Endothelial cell of umbilical vein (primary cell): ENCODE measurements at regions not wholly inside any gene's neighbourhood (a gene's known extent, or its start where the extent isn't known, plus 50 kb on each side); places are given as distances from the start of the nearest gene placed in this dataset.

Experiments
- BruUV-seq: library from RNA; stranded (reverse); fragments of 400-500 nt; replicated peaks from 2 replicates; lab custom pipeline; 2021; lab: Mats Ljungman, UMichigan
- CTCF ChIA-PET: fragments of 300-600, 350-600 bp; sonication (Branson Sonifier 250); formaldehyde crosslinking; loops from one replicate; lab custom pipeline; 2021; ENCODE audit warnings: antibody characterized with exemption, inconsistent platforms; lab: Charles Lee
- POLR2A ChIA-PET: fragments of 300-600, 350-600 bp; sonication (Branson Sonifier 250); formaldehyde crosslinking; loops from one replicate; lab custom pipeline; 2021; ENCODE audit warnings: antibody characterized with exemption, inconsistent platforms; lab: Charles Lee
- DNase-seq: peaks from one replicate; pipeline ENCODE4 v3.0.0-alpha.2; 2011; ENCODE audit warnings: low read depth, low spot score
- FAIRE-seq: peaks from 2 replicates; lab custom pipeline; 2011; peaks lifted over from hg19 to GRCh38; lab: Jason Lieb, UNC
- H2AFZ ChIP-seq: 2 replicates; pipeline ENCODE4 v1.6.0; 2012; ENCODE audit warnings: low read depth, low read length, control low read depth, inconsistent platforms
- H3K27ac ChIP-seq: 2 replicates; pipeline ENCODE4 v1.5.1; 2011; ENCODE audit warnings: low read depth, mild to moderate bottlenecking, control low read depth, low read length, moderate library complexity; ENCODE audit not compliant: insufficient read depth
- H3K27me3 ChIP-seq, 2 experiments: 2 replicates each; pipeline versions ENCODE4 v1.6.0 to v1.6.1; 2011; ENCODE audit warnings: low read length in 2 of 2, mixed read lengths in 1 of 2; ENCODE audit not compliant: control insufficient read depth in 2 of 2, insufficient read depth in 2 of 2
- H3K36me3 ChIP-seq, 2 experiments: 2 replicates in 1 of 2; 3 replicates in 1 of 2; pipeline ENCODE4 v1.5.1; 2011; ENCODE audit warnings: low read length in 2 of 2, mild to moderate bottlenecking in 1 of 2, moderate library complexity in 1 of 2; ENCODE audit not compliant: control insufficient read depth in 2 of 2, insufficient read depth in 2 of 2; ENCODE audit errors: extremely low read depth in 1 of 2
- H3K4me1 ChIP-seq: 3 replicates; pipeline ENCODE4 v1.5.1; 2011; ENCODE audit warnings: mild to moderate bottlenecking, low read length; ENCODE audit not compliant: control insufficient read depth, insufficient read depth; ENCODE audit errors: extremely low read depth
- H3K4me2 ChIP-seq: 2 replicates; pipeline ENCODE4 v1.6.1; 2011; ENCODE audit warnings: low read length, control low read depth, mixed read lengths; ENCODE audit not compliant: insufficient read depth
- H3K4me3 ChIP-seq, 3 experiments: fragments of 200-600 bp in 1 of 3; sonication (generic), shearing (Covaris generic) in 1 of 3; replicated peaks in 1 of 3; 2 replicates each; pipeline ENCODE4 v1.5.1; 2011 to 2016; ENCODE audit warnings: control low read depth in 3 of 3, low read length in 3 of 3, mild to moderate bottlenecking in 2 of 3, inconsistent platforms in 1 of 3, low read depth in 1 of 3, moderate library complexity in 1 of 3; ENCODE audit not compliant: insufficient read depth in 1 of 3
- H3K79me2 ChIP-seq: 2 replicates; pipeline ENCODE4 v1.6.0; 2012; ENCODE audit warnings: low read length, inconsistent platforms; ENCODE audit not compliant: control insufficient read depth, insufficient read depth
- H3K9ac ChIP-seq: replicated peaks from 2 replicates; pipeline ENCODE3; 2011; ENCODE audit warnings: low read length, control low read depth; ENCODE audit not compliant: insufficient read depth; ENCODE audit errors: extremely low read depth
- H3K9me1 ChIP-seq: replicated peaks from 3 replicates; pipeline ENCODE4 v1.6.0; 2011; ENCODE audit warnings: mild to moderate bottlenecking, low read length; ENCODE audit not compliant: control insufficient read depth, insufficient read depth; ENCODE audit errors: extremely low read depth
- H3K9me3 ChIP-seq: replicated peaks from 2 replicates; pipeline ENCODE4 v1.5.1; 2012; ENCODE audit warnings: low read length, inconsistent platforms; ENCODE audit not compliant: control insufficient read depth, insufficient read depth
- H4K20me1 ChIP-seq: replicated peaks from 2 replicates; pipeline ENCODE3; 2011; ENCODE audit warnings: mild to moderate bottlenecking, low read length; ENCODE audit not compliant: control insufficient read depth, insufficient read depth; ENCODE audit errors: extremely low read depth
- CTCF ChIP-seq, 2 donors: IDR thresholded peaks; 1 replicate in 1 of 2; 2 replicates in 1 of 2; pipeline ENCODE4 v1.5.1; 2011; ENCODE audit warnings: low read length in 2 of 2, mild to moderate bottlenecking in 2 of 2, moderate library complexity in 2 of 2, control low read depth in 1 of 2, inconsistent platforms in 1 of 2, low read depth in 1 of 2; ENCODE audit not compliant: insufficient read depth in 1 of 2; ENCODE audit errors: extremely low read depth in 1 of 2
- EZH2 ChIP-seq: IDR thresholded peaks from 2 replicates; pipeline ENCODE4 v1.6.1; 2012; ENCODE audit warnings: borderline replicate concordance, low read depth, mild to moderate bottlenecking, moderate library complexity, low read length, inconsistent platforms; ENCODE audit not compliant: severe bottlenecking
- FOS ChIP-seq: IDR thresholded peaks from 2 replicates; pipeline ENCODE4 v1.6.1; 2011; ENCODE audit warnings: mild to moderate bottlenecking, low read length, moderate library complexity, borderline replicate concordance; ENCODE audit not compliant: insufficient read depth
- GATA2 ChIP-seq: IDR thresholded peaks from 2 replicates; pipeline ENCODE4 v1.7.0; 2011; ENCODE audit warnings: low read depth, mild to moderate bottlenecking, moderate library complexity, mixed read lengths, low read length; ENCODE audit not compliant: insufficient read length, insufficient read depth
- JUN ChIP-seq: IDR thresholded peaks from 2 replicates; pipeline ENCODE4 v1.6.1; 2011; ENCODE audit warnings: borderline replicate concordance, low read depth; ENCODE audit not compliant: insufficient read length, insufficient read depth
- MAX ChIP-seq: IDR thresholded peaks from 2 replicates; pipeline ENCODE4 v1.6.1; 2011; ENCODE audit not compliant: insufficient read depth, insufficient read length
- MYC ChIP-seq: IDR thresholded peaks from one replicate; pipeline ENCODE4 v1.6.1; 2011; ENCODE audit warnings: mild to moderate bottlenecking, low read depth, low read length
- POLR2A ChIP-seq: IDR thresholded peaks from 2 replicates; pipeline ENCODE4 v1.6.1; 2012; ENCODE audit warnings: low read depth, mild to moderate bottlenecking, control low read depth, low read length
- POLR2AphosphoS5 ChIP-seq: IDR thresholded peaks from 2 replicates; pipeline ENCODE4 v1.6.1; 2012; ENCODE audit warnings: low read depth, mild to moderate bottlenecking, control low read depth, low read length, moderate library complexity; ENCODE audit not compliant: insufficient read depth
- dilution Hi-C: fragments of 300-500 bp; cut with MboI; formaldehyde crosslinking; loops from one replicate; pipeline ENCODE4 v1.15.0; 2019; ENCODE audit warnings: low sequenced_read_pairs; ENCODE audit not compliant: extremely low pct_ligation_motif_present
- intact Hi-C: fragments of 100-400 bp; cut with micrococcal nuclease; formaldehyde crosslinking; loops from one replicate; pipeline ENCODE4 v1.10.0; 2022

- no peaks in the 10 kb centered on the region for H3K4me1 ChIP-seq
- no peak overlapping the region for H3K27ac ChIP-seq
- CTCF ChIA-PET: interaction anchor here (1.3 kb wide), 1 partner anchor 197 kb away, joined by 3 read pairs; no protein-coding TSS in a partner anchor
- BruUV-seq: no TSS peak
- POLR2A ChIA-PET: no interaction called here
- no peaks in the 10 kb centered on the region for H3K9me3 ChIP-seq
- no peak for DNase-seq
- intact Hi-C loops (no loop called here), dilution Hi-C loops (no loop called here)
- H3K79me2 ChIP-seq: no peaks in the 10 kb centered on the region
- H3K9ac ChIP-seq: no peak overlapping the region
- H3K9me1 ChIP-seq: no peaks in the 10 kb centered on the region
- H3K4me3 ChIP-seq: no peak overlapping the region
- H2AFZ ChIP-seq: no peak overlapping the region
- H3K4me2 ChIP-seq: no peak overlapping the region
- TF ChIP-seq MAX: no peak
- TF ChIP-seq CTCF (IDR thresholded peaks at IDR 0.05; ENCODE audit: extremely low read depth in 1 of 2, insufficient read depth in 1 of 2, low read depth in 1 of 2, low read length in 2 of 2): no peak
- no peak for TF ChIP-seq POLR2AphosphoS5
- no peak for TF ChIP-seq MYC
- TF ChIP-seq POLR2A: no peak
- no peak for TF ChIP-seq EZH2
- TF ChIP-seq FOS: no peak
- TF ChIP-seq JUN: no peak
- TF ChIP-seq GATA2: no peak
- H3K27me3 ChIP-seq: no peaks in the 10 kb centered on the region
- H4K20me1 ChIP-seq: no peaks in the 10 kb centered on the region
- FAIRE-seq: no peak
- H3K36me3 ChIP-seq: no peaks in the 10 kb centered on the region
These were observed 137.3 kb downstream of the BTG1 start for GRCh38 chr12:92008345-92008744.
